GM19372 (cell line): ENCODE measurements at regions not wholly inside any gene's neighbourhood (a gene's known extent, or its start where the extent isn't known, plus 50 kb on each side); places are given as distances from the start of the nearest gene placed in this dataset.

Source experiments
- ATAC-seq: cut with Tn5 transposase; IDR thresholded peaks from one replicate; pipeline ENCODE4 v1.9.1; 2021; ENCODE audit warnings: mild to moderate bottlenecking, low read depth, moderate library complexity; ENCODE audit not compliant: unreplicated experiment

DNA sequence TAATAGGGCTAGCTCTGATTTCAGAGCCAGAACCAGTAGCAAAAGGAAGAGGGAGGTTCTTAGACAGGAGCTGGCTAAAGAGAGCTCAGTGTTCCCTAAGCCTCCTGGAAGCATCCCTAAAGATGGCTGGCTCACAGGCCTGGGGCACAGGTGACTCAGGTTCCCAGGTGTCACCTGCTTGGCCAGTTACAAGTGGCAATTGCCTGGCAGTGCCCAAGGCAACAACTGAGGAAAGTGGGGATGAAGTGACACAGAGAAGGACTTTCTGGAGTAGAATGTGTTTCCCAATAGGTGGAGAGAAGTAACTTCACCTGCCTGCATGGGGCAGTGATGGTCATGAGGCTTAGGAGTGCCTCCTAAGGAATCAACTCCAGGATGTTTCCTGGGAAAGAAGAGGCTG is 66.5 kb upstream of the EEPD1 start:
- no peak for ATAC-seq

DNA sequence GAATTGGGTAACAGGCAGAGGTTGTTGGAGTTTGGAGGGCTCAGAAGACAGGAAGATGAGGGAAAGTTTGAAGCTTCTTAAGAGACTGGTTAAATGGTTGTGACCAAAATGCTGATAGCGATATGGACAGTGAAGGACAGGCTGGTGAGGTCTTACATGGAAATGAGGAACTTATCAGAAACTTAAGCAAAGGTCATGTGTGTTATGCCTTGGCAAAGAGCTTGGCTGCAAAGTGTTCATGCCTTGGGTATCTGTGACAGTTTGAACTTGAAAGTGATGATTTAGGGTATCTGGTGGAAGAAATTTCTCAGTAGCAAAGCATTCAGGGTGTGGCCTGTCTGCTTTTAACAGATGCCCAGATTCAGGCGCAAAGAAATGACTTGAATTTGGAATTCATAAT is 64.5 kb upstream of the EEPD1 start:
- ATAC-seq, result no peak

DNA sequence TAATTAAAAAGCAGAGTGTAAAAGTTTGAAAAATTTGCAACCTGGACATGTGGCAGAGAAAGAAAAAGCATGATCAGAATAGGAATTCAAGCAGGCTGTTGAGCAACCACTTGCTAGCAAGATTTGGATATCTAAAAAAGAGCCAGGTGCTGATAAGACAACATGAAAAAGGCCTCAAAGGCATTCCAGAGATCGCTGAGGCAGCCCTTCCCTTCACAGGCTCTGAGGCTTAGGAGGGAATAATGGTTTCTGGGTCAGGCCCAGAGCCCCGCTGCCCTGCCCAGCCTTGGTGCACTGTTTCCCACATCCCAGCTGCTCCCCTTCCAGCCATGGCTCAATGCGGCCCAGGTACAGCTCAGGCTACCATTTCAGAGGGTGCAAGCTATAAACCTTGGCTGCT is 64.1 kb upstream of the EEPD1 start:
- ATAC-seq, result no peak

DNA sequence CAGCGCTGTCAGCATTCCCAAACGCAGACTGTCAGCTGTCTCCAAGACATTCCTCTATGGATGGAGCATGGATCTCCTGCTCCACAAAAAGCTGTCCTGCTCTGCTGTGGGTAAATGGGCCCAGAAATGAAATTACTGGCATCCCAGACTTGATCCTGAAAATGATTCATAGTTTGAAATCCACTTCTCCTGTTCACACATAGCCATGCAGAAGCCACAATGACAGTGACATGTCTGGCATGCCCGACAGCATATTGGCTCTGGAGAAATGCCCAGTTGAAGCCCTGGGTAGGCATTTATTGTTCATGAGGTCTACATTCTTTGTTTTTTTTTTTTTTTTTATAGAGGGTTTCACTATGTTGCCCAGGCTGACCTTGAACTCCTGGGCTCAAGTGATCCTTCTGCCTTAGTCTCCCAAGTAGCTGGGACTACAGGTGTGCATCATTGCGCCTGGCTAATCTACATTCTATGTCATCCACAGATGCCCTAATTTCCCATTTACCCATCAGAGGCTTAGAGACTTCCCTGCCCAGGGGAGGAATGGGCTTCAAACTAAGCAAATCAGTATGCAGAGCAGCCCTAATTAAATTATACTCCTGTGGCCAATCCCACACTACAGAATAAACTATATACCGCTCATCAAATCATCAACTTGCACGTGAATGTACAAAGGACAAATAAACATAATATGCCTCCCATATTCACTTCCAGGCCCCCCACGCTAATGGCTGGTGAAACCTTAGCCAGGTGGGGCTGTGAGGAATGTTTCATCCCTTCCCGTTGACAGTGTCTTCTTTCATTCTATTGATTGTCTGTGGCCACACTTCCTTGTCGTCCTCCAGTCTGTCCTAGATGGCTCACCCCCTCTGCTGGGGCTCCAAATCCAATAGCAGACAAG is 61.8 kb upstream of the EEPD1 start:
- no peak for ATAC-seq

DNA sequence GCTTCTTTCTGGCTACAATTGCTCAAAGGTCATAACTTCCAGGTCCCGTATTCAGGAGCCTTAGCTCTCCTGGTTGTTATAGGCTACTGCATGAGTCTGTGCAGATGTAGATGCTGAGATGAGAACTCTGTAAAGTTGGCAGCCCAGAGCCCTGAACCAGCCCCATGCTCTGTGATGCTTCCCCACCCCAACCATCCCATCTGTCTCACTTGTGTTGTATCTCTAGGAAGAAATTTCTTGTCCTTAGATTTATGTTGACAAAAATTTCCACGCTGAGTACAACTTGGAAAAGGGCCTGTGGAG is 61.2 kb upstream of the EEPD1 start:
- ATAC-seq, result no peak

DNA sequence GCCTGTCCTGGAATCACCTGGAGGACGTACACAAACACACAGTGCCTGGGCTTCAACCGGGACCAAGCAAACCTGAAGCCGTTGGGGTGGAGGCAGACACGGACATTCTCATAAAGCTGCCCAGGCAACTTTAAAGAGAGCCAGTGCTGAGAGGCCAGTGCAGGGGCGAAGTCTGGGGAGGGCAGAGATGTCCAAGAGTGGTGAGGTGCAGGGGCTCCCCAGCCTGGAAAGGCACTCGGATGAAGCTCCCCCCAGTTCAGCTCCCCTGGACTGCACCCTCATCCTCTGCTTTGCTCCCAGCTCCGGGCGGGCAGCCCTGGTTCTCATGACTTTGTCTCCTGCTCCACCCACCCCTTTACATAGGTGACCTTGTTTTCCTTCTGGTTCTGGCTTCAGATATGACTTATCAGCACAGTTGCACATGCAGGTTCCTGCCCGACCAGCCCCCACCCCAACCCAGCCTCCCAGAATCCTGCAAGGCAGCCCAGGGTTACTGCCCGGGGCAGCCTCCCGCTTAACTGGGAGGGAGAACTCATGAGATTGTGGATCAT is 60.8 kb upstream of the EEPD1 start:
- no peak for ATAC-seq

DNA sequence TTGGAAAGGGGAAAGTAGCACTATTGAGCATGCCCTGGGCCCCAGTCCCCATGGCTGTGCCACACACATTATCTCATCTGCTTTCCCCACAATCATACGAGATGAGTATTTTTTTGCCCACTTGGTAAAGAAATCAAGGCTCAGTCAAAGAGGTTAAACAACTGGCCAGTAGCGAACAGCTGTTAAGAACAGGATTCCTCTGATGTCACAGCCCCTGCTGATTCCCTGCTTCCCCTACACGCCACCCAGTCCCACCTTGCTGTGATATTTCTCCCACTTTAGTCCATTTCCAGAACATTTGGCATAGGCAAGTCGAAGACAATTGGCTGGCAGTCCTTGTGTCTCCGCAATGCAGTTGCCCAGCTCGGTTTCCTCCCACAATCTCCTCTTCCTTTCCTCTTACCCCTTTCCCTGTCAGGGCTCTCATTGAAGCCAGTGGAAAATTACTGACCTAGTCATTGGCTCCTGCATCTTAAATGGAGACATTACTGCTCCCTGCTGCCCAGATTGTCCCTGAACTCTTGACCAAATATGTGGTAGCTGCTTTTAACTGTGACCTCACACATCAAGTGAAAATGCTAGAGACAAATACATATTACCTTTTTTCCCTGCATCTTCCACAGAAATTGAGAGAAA is 56.5 kb upstream of the EEPD1 start:
- ATAC-seq, result no peak

DNA sequence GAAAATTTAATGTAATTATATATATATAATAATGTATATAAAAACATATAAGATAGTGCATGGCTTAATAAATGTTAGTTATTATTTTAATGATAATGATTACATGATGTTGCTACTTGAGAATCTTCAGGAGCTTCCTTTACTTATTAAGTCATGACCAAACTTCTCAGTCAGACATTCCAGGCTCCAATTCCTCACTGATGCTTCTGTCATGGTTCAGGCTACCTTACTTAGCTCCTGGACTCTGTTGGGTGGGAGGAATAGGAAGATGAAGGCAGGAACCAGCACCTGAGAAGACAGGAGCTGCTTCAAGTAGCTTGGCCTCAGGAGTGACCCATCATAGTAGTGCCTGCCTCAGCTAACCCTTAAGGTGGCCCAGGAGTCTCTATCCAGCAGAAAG is 55.0 kb upstream of the EEPD1 start:
- no peak for ATAC-seq

DNA sequence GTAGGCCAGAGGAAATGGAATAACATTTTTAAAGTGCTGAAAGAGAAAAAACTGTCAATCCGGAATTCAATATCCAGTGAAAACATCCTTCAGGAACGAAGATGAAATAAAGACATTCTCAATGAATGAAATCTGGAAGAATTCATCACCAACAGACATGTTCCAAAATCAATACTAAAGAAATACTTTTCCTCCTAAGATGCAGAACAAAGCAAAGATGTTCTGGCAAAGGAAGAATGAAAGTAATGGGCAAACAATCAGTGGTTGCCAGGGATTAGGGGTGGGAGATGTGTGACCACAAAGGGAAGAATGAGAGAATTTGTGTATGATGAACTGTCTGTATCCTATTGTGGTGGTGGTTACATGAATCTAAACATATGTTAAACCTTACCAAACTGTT is 52.8 kb upstream of the EEPD1 start:
- ATAC-seq, result no peak

DNA sequence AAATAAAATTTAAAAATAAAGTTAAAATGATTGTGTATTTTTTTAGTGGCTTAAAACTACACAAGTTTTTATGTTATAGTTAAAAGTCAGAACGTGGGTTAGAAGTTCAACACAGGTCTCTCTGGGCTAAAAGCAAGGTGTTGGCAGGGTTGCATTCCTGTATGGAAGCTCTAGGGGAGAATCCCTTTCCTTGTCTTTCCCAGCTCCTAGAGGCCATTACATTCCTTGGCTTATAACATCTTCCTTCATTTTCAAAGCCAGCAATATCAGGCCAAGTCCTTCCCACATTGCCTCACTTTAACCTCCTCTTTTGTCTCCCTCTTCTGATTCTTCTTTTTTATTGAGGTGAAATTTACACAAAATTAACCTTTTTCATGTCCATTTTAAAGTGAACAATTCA is 52.4 kb upstream of the EEPD1 start:
- ATAC-seq, result no peak
